ENCODE measurements at regions not wholly inside any gene's neighbourhood (a gene's known extent, or its start where the extent isn't known, plus 50 kb on each side); places are given as distances from the start of the nearest gene placed in this dataset.

DNA sequence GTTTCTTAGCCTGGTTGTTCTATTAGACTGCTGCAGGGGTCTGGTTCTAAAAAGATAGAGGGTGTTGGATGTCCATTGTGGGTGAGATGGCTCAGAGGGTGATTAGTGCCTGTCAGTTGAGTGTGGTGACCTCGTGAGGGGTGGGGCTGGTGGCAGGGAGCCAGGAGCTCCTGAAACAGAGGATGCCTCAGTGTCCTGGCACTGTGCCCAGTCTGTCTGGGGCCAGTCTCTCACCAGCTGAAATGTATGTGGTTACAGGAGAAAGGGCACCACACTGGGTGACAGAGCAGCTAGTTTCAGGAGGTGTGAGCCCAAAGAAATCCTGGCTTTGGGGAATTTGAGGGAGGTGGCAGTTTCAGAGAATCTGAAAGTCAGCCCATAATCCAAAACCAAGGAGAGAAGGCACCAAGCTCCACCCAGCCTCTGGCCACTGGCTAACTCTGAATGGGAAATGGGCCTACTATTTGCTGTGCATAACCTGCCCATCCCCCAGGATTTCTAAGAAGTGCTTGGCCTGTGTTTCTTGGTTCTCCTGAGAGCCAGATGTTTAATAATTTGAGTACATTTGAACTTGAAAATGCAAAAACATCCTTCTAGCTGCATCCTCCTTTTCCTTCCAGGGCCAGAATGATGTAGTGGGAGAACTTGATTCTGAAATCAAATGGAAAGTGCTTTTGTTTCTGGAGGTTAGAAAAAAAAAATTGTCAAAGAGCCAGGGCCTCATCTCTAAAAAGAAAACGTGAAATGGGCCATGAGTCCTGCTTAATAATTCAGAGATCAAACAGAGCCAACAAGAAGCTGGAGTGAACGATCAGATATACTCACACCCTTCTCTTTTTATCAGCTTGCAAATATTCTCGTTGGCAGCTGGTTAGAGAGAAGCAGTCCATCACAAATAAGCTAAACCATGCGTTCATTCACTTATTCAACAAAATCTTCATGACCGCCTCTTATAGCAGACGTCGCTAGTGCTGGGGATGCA, 92.3 kb downstream of the B3GNT2 start:
- TF ChIP-seq, protein P1, sequence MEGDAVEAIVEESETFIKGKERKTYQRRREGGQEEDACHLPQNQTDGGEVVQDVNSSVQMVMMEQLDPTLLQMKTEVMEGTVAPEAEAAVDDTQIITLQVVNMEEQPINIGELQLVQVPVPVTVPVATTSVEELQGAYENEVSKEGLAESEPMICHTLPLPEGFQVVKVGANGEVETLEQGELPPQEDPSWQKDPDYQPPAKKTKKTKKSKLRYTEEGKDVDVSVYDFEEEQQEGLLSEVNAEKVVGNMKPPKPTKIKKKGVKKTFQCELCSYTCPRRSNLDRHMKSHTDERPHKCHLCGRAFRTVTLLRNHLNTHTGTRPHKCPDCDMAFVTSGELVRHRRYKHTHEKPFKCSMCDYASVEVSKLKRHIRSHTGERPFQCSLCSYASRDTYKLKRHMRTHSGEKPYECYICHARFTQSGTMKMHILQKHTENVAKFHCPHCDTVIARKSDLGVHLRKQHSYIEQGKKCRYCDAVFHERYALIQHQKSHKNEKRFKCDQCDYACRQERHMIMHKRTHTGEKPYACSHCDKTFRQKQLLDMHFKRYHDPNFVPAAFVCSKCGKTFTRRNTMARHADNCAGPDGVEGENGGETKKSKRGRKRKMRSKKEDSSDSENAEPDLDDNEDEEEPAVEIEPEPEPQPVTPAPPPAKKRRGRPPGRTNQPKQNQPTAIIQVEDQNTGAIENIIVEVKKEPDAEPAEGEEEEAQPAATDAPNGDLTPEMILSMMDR (IDR thresholded peaks at IDR 0.05; ENCODE audit: low read length) = no peak
- no peak for TF ChIP-seq EZH2 (IDR thresholded peaks at IDR 0.05; ENCODE audit: borderline replicate concordance, low read length)

Data from OCI-LY1 (cell line).